CD4-positive, alpha-beta T cell (primary cell): ENCODE measurements at regions not wholly inside any gene's neighbourhood (a gene's known extent, or its start where the extent isn't known, plus 50 kb on each side); places are given as distances from the start of the nearest gene placed in this dataset.
A peak's percentile ranks its signal among the peaks of the same experiment; 100 is the strongest.

Experiments
- ATAC-seq: fragments of 200-7000 bp; cut with Tn5 transposase; one replicate; pipeline ENCODE4 v1.10.0; 2022; ENCODE audit warnings: mild to moderate bottlenecking; ENCODE audit not compliant: poor library complexity
- CTCF ChIA-PET: fragments of 350-600 bp; sonication (Branson Sonifier 250); formaldehyde crosslinking; loops from one replicate; lab custom pipeline; 2021; ENCODE audit warnings: antibody characterized with exemption, inconsistent platforms; lab: Charles Lee
- POLR2A ChIA-PET: fragments of 350-600 bp; sonication (Branson Sonifier 250); formaldehyde crosslinking; loops from one replicate; lab custom pipeline; 2021; ENCODE audit warnings: antibody characterized with exemption, inconsistent platforms; lab: Charles Lee
- DNase-seq, 14 experiments: peaks; one replicate each; pipeline ENCODE4 v3.0.0-alpha.2; 2013 to 2020; ENCODE audit warnings: mixed read lengths in 2 of 14
- H3K27ac ChIP-seq, 2 donors: one replicate each; pipeline versions ENCODE4 v1.5.1 to v1.7.0; 2013; ENCODE audit warnings: low read length in 2 of 2, low read depth in 1 of 2, mild to moderate bottlenecking in 1 of 2
- H3K27me3 ChIP-seq, 2 experiments: 1 replicate in 1 of 2; 2 replicates in 1 of 2; pipeline versions ENCODE4 v1.6.1 to v1.7.0; 2013; ENCODE audit warnings: low read length in 2 of 2, control low read depth in 1 of 2, mild to moderate bottlenecking in 1 of 2, moderate library complexity in 1 of 2; ENCODE audit not compliant: insufficient read depth in 2 of 2, control insufficient read depth in 1 of 2
- H3K36me3 ChIP-seq: one replicate; pipeline ENCODE4 v1.6.1; 2013; ENCODE audit warnings: low read length, control low read depth; ENCODE audit not compliant: insufficient read depth
- H3K4me1 ChIP-seq: one replicate; pipeline ENCODE4 v1.6.1; 2013; ENCODE audit warnings: low read length, control low read depth; ENCODE audit not compliant: insufficient read depth
- H3K4me3 ChIP-seq: one replicate; pipeline ENCODE4 v1.5.1; 2013; ENCODE audit warnings: mild to moderate bottlenecking, low read length, moderate library complexity
- H3K9me3 ChIP-seq, 2 experiments: 1 replicate in 1 of 2; 2 replicates in 1 of 2; pipeline versions ENCODE4 v1.6.1 to v1.7.0; 2013; ENCODE audit warnings: low read length in 2 of 2, mild to moderate bottlenecking in 2 of 2, control low read depth in 1 of 2, moderate library complexity in 1 of 2; ENCODE audit not compliant: control insufficient read depth in 1 of 2, insufficient read depth in 1 of 2
- H3K27ac Mint-ChIP-seq: one replicate; pipeline ENCODE4 v1.8.0; 2020; ENCODE audit warnings: mixed read lengths
- H3K27me3 Mint-ChIP-seq: one replicate; pipeline ENCODE4 v1.8.0; 2021; ENCODE audit warnings: mixed read lengths
- H3K36me3 Mint-ChIP-seq: one replicate; pipeline ENCODE4 v1.8.0; 2021; ENCODE audit warnings: low read depth, mixed read lengths
- H3K4me1 Mint-ChIP-seq: one replicate; pipeline ENCODE4 v1.8.0; 2021; ENCODE audit warnings: low read depth, mixed read lengths
- H3K4me3 Mint-ChIP-seq: one replicate; pipeline ENCODE4 v1.8.0; 2020; ENCODE audit warnings: mild to moderate bottlenecking, mixed read lengths
- H3K9me3 Mint-ChIP-seq: one replicate; pipeline ENCODE4 v1.8.0; 2020; ENCODE audit warnings: mixed read lengths
- CTCF ChIP-seq: fragments of 200-600 bp; IDR thresholded peaks from one replicate; pipeline ENCODE4 v1.8.0; 2022; ENCODE audit warnings: antibody characterized with exemption, mild to moderate bottlenecking
- intact Hi-C, 2 experiments: fragments of 100-400 bp; cut with DNase I in 1 of 2; cut with micrococcal nuclease in 1 of 2; formaldehyde crosslinking; loops; one replicate each; pipeline versions ENCODE4 v1.15.1 to v1.9.0; 2023 to 2025; cut with DNase I, micrococcal nuclease

- no peak overlapping the region for H3K27ac Mint-ChIP-seq
Measured at GRCh38 chr2:8496079-8496478, 185.8 kb upstream of the ID2 start.

GRCh38 chr2:8496617-8497016 lies 185.2 kb upstream of the ID2 start:
- no peak overlapping the region for H3K4me3 Mint-ChIP-seq
- H3K36me3 ChIP-seq: no peaks in the 10 kb centered on the region
- H3K9me3 Mint-ChIP-seq: no peaks in the 10 kb centered on the region
- no peak for TF ChIP-seq CTCF
- no peak overlapping the region for H3K4me3 ChIP-seq
- intact Hi-C loops: no loop called here
- peak in 1 of 14 experiments; percentile 8 for DNase-seq
- H3K27ac Mint-ChIP-seq: no peak overlapping the region
- H3K27me3 ChIP-seq: no peaks in the 10 kb centered on the region
- no peaks in the 10 kb centered on the region for H3K27me3 Mint-ChIP-seq
- H3K4me1 Mint-ChIP-seq: no peaks in the 10 kb centered on the region
- H3K36me3 Mint-ChIP-seq: no peaks in the 10 kb centered on the region
- H3K9me3 ChIP-seq: no peaks in the 10 kb centered on the region
- no peak for ATAC-seq
- ChIA-PET CTCF (no interaction called here), POLR2A (no interaction called here)
- H3K4me1 ChIP-seq: peaks cover 7% of the 10 kb centered on the region
- no peak overlapping the region for H3K27ac ChIP-seq

More at GRCh38 chr2:8496079-8496478, 185.8 kb upstream of the ID2 start:
- H3K27me3 ChIP-seq: no peaks in the 10 kb centered on the region
- TF ChIP-seq CTCF: no peak
- ATAC-seq: no peak
- H3K36me3 Mint-ChIP-seq: no peaks in the 10 kb centered on the region
- H3K4me1 ChIP-seq: peaks cover 6% of the 10 kb centered on the region
- H3K27ac ChIP-seq: no peak overlapping the region
- CTCF ChIA-PET: interaction anchor here (1.1 kb wide), 1 partner anchor 61 kb away, joined by 3 read pairs; no protein-coding TSS in a partner anchor
- H3K9me3 ChIP-seq: no peaks in the 10 kb centered on the region
- no peaks in the 10 kb centered on the region for H3K27me3 Mint-ChIP-seq
- H3K4me3 Mint-ChIP-seq: no peak overlapping the region
- intact Hi-C loops: no loop called here
- no peaks in the 10 kb centered on the region for H3K36me3 ChIP-seq
- no peak overlapping the region for H3K4me3 ChIP-seq
- DNase-seq: peak in 1 of 14 experiments; percentile 7
- POLR2A ChIA-PET: no interaction called here
- H3K9me3 Mint-ChIP-seq: no peaks in the 10 kb centered on the region
- H3K4me1 Mint-ChIP-seq: no peaks in the 10 kb centered on the region

GRCh38 chr2:8498994-8499393 lies 182.9 kb upstream of the ID2 start:
- no peaks in the 10 kb centered on the region for H3K9me3 ChIP-seq
- H3K36me3 Mint-ChIP-seq: no peaks in the 10 kb centered on the region
- H3K27ac ChIP-seq: no peak overlapping the region
- no peak overlapping the region for H3K27ac Mint-ChIP-seq
- intact Hi-C loops: no loop called here
- H3K4me3 ChIP-seq: no peak overlapping the region
- no peak overlapping the region for H3K4me3 Mint-ChIP-seq
- ChIA-PET CTCF (no interaction called here), POLR2A (no interaction called here)
- TF ChIP-seq CTCF: no peak
- H3K4me1 Mint-ChIP-seq: no peaks in the 10 kb centered on the region
- no peaks in the 10 kb centered on the region for H3K27me3 Mint-ChIP-seq
- H3K9me3 Mint-ChIP-seq: no peaks in the 10 kb centered on the region
- ATAC-seq (no peak), DNase-seq (no peak)
- H3K27me3 ChIP-seq: no peaks in the 10 kb centered on the region
- peaks cover 7% of the 10 kb centered on the region for H3K4me1 ChIP-seq
- no peaks in the 10 kb centered on the region for H3K36me3 ChIP-seq
